GM10248 (cell line): ENCODE measurements at regions not wholly inside any gene's neighbourhood (a gene's known extent, or its start where the extent isn't known, plus 50 kb on each side); places are given as distances from the start of the nearest gene placed in this dataset.

Source experiments
- CTCF ChIA-PET: fragments of 300-600 bp; sonication (Branson Sonifier 250); formaldehyde crosslinking; extraction: SDS; loops from one replicate; lab custom pipeline; 2021; ENCODE audit warnings: antibody characterized with exemption; lab: Yijun Ruan, JAX
- POLR2A ChIA-PET: fragments of 350-650 bp; sonication (Branson Sonifier 250); formaldehyde crosslinking; extraction: SDS; loops from one replicate; lab custom pipeline; 2020; ENCODE audit warnings: antibody characterized with exemption; lab: Yijun Ruan, JAX
- DNase-seq: peaks from one replicate; pipeline ENCODE4 v3.0.0; 2012; ENCODE audit errors: extremely low spot score
- CTCF ChIP-seq: IDR thresholded peaks from 2 replicates; pipeline ENCODE4 v1.5.1; 2012; ENCODE audit warnings: mild to moderate bottlenecking, low read depth; ENCODE audit errors: extremely low read depth, missing control alignments, control extremely low read depth

- no peak for DNase-seq
- TF ChIP-seq CTCF = no peak
- POLR2A ChIA-PET = no interaction called here
- CTCF ChIA-PET = interaction anchor here (0.7 to 1.5 kb wide), 2 partner anchors 47 to 93 kb away, joined by 3 read pairs; no protein-coding TSS in a partner anchor
These were observed 115.6 kb upstream of the PHYHIPL start for GRCh38 chr10:59060852-59061251.

- DNase-seq = no peak
- POLR2A ChIA-PET = no interaction called here
- CTCF ChIA-PET = interaction anchor here (0.9 to 1.4 kb wide), 3 partner anchors 9 to 50 kb away, joined by 3 to 6 read pairs (median 3); no protein-coding TSS in a partner anchor
- TF ChIP-seq CTCF = no peak
These were observed 113.0 kb upstream of the PHYHIPL start for GRCh38 chr10:59063491-59063890.

GRCh38 chr10:59064080-59064692 is 112.3 kb upstream of the PHYHIPL start:
- ChIA-PET POLR2A (no interaction called here), CTCF (interaction anchor here (0.9 to 2.5 kb wide), 11 partner anchors 8 to 50 kb away, joined by 3 to 9 read pairs (median 4); no protein-coding TSS in a partner anchor)
- TF ChIP-seq CTCF = no peak
- DNase-seq = no peak

- POLR2A ChIA-PET = no interaction called here
- TF ChIP-seq CTCF = no peak
- CTCF ChIA-PET = interaction anchor here (0.9 to 2.5 kb wide), 13 partner anchors 9 to 113 kb away, joined by 3 to 9 read pairs (median 4); no protein-coding TSS in a partner anchor
- DNase-seq = no peak
These were observed 111.5 kb upstream of the PHYHIPL start for GRCh38 chr10:59064759-59065539.

- CTCF ChIA-PET = interaction anchor here (0.7 to 2.3 kb wide), 12 partner anchors 10 to 117 kb away, joined by 3 to 15 read pairs (median 6); no protein-coding TSS in a partner anchor
- no peak for DNase-seq
- POLR2A ChIA-PET = no interaction called here
- no peak for TF ChIP-seq CTCF
These were observed 107.8 kb upstream of the PHYHIPL start for GRCh38 chr10:59068581-59069191.

- ChIA-PET CTCF (interaction anchor here (0.7 to 11.1 kb wide), 3 partner anchors 8 to 19 kb away, joined by 3 to 82 read pairs (median 4); no protein-coding TSS in a partner anchor), POLR2A (no interaction called here)
- no peak for DNase-seq
- TF ChIP-seq CTCF = no peak
These were observed 104.4 kb upstream of the PHYHIPL start for GRCh38 chr10:59072038-59072437.
